DOHH2 (cell line): ENCODE measurements at regions not wholly inside any gene's neighbourhood (a gene's known extent, or its start where the extent isn't known, plus 50 kb on each side); places are given as distances from the start of the nearest gene placed in this dataset.

Experiments used
- H3F3A ChIP-seq: fragments of 200-600 bp; sonication (generic), shearing (Covaris generic); 2 replicates; pipeline ENCODE4 v1.6.0; 2016; ENCODE audit warnings: antibody characterized with exemption, mild to moderate bottlenecking; ENCODE audit not compliant: control insufficient read depth, insufficient read depth
- H3K27ac ChIP-seq: fragments of 200-600 bp; sonication (generic); 2 replicates; pipeline ENCODE4 v1.5.1; 2014; ENCODE audit warnings: low read depth, mild to moderate bottlenecking, low read length, moderate library complexity
- H3K27me3 ChIP-seq: fragments of 200-600 bp; sonication (generic); 2 replicates; pipeline ENCODE4 v1.6.1; 2014; ENCODE audit warnings: mild to moderate bottlenecking, low read length, mixed read lengths; ENCODE audit not compliant: control insufficient read depth
- H3K36me3 ChIP-seq: fragments of 200-600 bp; sonication (generic); 2 replicates; pipeline ENCODE4 v1.6.1; 2014; ENCODE audit warnings: mild to moderate bottlenecking, low read length, moderate library complexity, mixed read lengths; ENCODE audit not compliant: control insufficient read depth
- H3K4me1 ChIP-seq: fragments of 200-600 bp; sonication (generic); 2 replicates; pipeline ENCODE4 v1.6.1; 2014; ENCODE audit warnings: mild to moderate bottlenecking, low read length, mixed read lengths; ENCODE audit not compliant: control insufficient read depth
- H3K4me2 ChIP-seq: fragments of 200-600 bp; sonication (generic); 2 replicates; pipeline ENCODE4 v1.6.0; 2014; ENCODE audit warnings: mild to moderate bottlenecking, low read length, moderate library complexity
- H3K4me3 ChIP-seq: fragments of 200-600 bp; sonication (generic); 2 replicates; pipeline ENCODE4 v1.5.1; 2014; ENCODE audit warnings: mild to moderate bottlenecking, low read length, mixed read lengths
- H3K79me2 ChIP-seq: fragments of 200-600 bp; sonication (generic); 2 replicates; pipeline ENCODE4 v1.6.1; 2014; ENCODE audit warnings: mild to moderate bottlenecking, low read length, mixed read lengths; ENCODE audit not compliant: control insufficient read depth
- H3K9me2 ChIP-seq: fragments of 200-600 bp; sonication (generic); replicated peaks from 2 replicates; pipeline ENCODE4 v1.6.1; 2014; ENCODE audit warnings: mild to moderate bottlenecking, low read length, mixed read lengths; ENCODE audit not compliant: control insufficient read depth
- H3K9me3 ChIP-seq: fragments of 200-600 bp; sonication (generic); 2 replicates; pipeline ENCODE4 v1.6.1; 2014; ENCODE audit warnings: antibody characterized with exemption, low read length, mixed read lengths; ENCODE audit not compliant: control insufficient read depth, insufficient read depth
- H4K20me1 ChIP-seq: fragments of 200-600 bp; sonication (generic); 2 replicates; pipeline ENCODE4 v1.6.0; 2014; ENCODE audit warnings: low read depth, mild to moderate bottlenecking, antibody characterized with exemption, low read length, moderate library complexity; ENCODE audit not compliant: control insufficient read depth, insufficient read depth
- EZH2phosphoT487 ChIP-seq: fragments of 200-600 bp; sonication (generic); IDR thresholded peaks from 2 replicates; pipeline ENCODE4 v1.6.1; 2017; ENCODE audit warnings: borderline replicate concordance, mild to moderate bottlenecking, antibody characterized with exemption, low read length, moderate library complexity, mixed read lengths
- TF ChIP-seq, protein P1 (sequence below): fragments of 200-600 bp; sonication (generic); IDR thresholded peaks from one replicate; pipeline ENCODE4 v1.5.1; 2014; ENCODE audit warnings: antibody characterized with exemption, mild to moderate bottlenecking, low read depth, low read length; ENCODE audit not compliant: poor library complexity, severe bottlenecking

DNA sequence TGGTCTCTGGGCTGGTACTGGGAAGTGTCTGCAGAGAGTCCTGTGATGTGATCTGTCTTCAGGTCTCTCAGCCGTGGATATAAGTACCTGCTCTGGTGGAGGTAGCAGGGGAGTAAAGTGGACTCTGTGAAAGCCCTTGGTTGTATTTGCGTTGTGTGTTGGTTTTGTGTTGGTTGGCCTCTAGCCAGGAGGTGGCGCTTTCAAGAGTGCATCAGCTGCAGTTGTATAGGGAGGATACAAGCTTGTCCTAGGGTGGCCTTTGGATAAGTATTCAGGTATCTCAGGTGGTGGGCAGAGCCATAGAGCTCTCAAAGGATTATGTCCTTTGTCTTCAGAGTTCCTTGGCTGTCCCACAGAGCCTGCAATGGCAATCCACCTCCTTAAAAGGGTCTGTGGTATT is 111.6 kb downstream of the MAGEB17 start:
- Histone ChIP-seq H3F3A (no peaks in the 10 kb centered on the region), H3K4me3 (no peak overlapping the region), H3K27me3 (no peaks in the 10 kb centered on the region), H3K27ac (no peak overlapping the region), H3K9me3 (no peaks in the 10 kb centered on the region), H3K9me2 (no peaks in the 10 kb centered on the region), H3K79me2 (no peaks in the 10 kb centered on the region), H4K20me1 (no peaks in the 10 kb centered on the region), H3K36me3 (no peaks in the 10 kb centered on the region), H3K4me2 (no peak overlapping the region), H3K4me1 (no peaks in the 10 kb centered on the region)
- no peak for TF ChIP-seq EZH2phosphoT487
- TF ChIP-seq, protein P1, sequence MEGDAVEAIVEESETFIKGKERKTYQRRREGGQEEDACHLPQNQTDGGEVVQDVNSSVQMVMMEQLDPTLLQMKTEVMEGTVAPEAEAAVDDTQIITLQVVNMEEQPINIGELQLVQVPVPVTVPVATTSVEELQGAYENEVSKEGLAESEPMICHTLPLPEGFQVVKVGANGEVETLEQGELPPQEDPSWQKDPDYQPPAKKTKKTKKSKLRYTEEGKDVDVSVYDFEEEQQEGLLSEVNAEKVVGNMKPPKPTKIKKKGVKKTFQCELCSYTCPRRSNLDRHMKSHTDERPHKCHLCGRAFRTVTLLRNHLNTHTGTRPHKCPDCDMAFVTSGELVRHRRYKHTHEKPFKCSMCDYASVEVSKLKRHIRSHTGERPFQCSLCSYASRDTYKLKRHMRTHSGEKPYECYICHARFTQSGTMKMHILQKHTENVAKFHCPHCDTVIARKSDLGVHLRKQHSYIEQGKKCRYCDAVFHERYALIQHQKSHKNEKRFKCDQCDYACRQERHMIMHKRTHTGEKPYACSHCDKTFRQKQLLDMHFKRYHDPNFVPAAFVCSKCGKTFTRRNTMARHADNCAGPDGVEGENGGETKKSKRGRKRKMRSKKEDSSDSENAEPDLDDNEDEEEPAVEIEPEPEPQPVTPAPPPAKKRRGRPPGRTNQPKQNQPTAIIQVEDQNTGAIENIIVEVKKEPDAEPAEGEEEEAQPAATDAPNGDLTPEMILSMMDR, result no peak

DNA sequence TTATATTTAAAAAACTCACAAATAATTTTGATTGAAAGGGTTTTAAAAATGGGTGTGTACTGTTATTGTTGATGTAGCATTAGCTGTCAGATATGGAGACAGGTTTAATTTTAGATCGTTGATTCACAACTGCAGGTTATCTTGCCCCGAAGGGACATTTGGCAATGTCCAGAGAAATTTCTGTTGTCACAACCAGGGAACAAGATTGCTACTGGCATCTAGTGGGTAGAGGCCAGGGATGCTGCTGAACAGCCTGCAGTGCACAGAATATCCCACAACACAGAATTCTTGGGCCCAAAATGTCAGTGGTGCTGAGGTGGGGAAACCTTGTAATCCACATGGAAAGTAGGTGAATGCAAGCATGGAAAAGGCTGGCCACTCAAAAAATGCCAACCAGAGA is 114.9 kb downstream of the MAGEB17 start:
- Histone ChIP-seq H3F3A (no peaks in the 10 kb centered on the region), H3K4me2 (no peak overlapping the region), H3K27me3 (no peaks in the 10 kb centered on the region), H3K9me2 (no peaks in the 10 kb centered on the region), H3K4me3 (no peak overlapping the region), H3K27ac (no peak overlapping the region), H4K20me1 (no peaks in the 10 kb centered on the region), H3K9me3 (no peaks in the 10 kb centered on the region), H3K79me2 (no peaks in the 10 kb centered on the region), H3K4me1 (no peaks in the 10 kb centered on the region), H3K36me3 (no peaks in the 10 kb centered on the region)
- TF ChIP-seq EZH2phosphoT487, result no peak
- TF ChIP-seq, protein P1, result no peak

DNA sequence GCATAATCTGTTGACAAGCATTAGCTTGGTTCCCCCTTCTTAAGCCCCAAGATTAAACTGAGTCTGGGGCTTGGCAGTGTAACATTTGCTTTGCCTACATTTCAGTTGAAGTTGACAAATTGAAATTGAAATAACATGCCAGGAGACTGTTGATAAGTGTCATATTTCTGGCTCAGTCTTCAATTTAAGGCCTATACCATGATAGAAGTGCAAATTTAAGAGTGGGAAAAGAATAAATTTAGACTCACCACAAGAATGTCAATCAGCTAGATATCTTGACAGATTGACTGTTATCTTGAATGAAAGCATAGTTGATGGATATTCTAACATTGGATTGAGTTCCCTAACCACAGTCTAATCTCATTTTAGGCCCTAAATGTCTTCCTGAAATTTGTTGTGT is 117.6 kb downstream of the MAGEB17 start:
- no peak overlapping the region for H3K4me3 ChIP-seq
- no peaks in the 10 kb centered on the region for H3K27me3 ChIP-seq
- no peaks in the 10 kb centered on the region for H3K79me2 ChIP-seq
- H3K4me1 ChIP-seq, result no peaks in the 10 kb centered on the region
- no peaks in the 10 kb centered on the region for H3K9me3 ChIP-seq
- H3K36me3 ChIP-seq, result no peaks in the 10 kb centered on the region
- no peak overlapping the region for H3K27ac ChIP-seq
- no peaks in the 10 kb centered on the region for H4K20me1 ChIP-seq
- H3F3A ChIP-seq, result no peaks in the 10 kb centered on the region
- no peak overlapping the region for H3K4me2 ChIP-seq
- H3K9me2 ChIP-seq, result no peaks in the 10 kb centered on the region
- no peak for TF ChIP-seq EZH2phosphoT487
- TF ChIP-seq, protein P1, result no peak

DNA sequence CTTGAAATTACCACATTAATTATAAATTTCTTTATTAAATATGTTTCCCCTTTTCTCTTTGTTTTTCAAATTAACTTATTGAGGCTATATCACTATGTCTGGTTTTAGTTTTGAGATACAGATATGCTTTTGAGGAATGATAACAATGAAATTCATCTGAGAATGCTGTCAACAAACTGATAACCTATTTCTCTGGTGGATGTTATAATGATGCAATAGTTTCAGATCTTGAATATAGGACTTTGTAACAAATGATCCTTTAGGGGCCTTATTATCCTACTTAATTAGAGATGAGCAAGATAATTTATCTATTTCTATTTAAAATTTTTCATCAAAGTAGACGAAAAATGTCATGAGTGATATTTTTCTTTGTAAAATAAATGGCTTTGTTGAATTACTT is 123.7 kb downstream of the MAGEB17 start:
- TF ChIP-seq EZH2phosphoT487, result no peak
- TF ChIP-seq, protein P1, result no peak

More for the DNA sequence above, 123.7 kb downstream of the MAGEB17 start:
- no peaks in the 10 kb centered on the region for H4K20me1 ChIP-seq
- no peaks in the 10 kb centered on the region for H3K79me2 ChIP-seq
- no peaks in the 10 kb centered on the region for H3K36me3 ChIP-seq
- H3K9me2 ChIP-seq, result no peaks in the 10 kb centered on the region
- no peaks in the 10 kb centered on the region for H3F3A ChIP-seq
- H3K9me3 ChIP-seq, result no peaks in the 10 kb centered on the region
- no peak overlapping the region for H3K4me3 ChIP-seq
- no peaks in the 10 kb centered on the region for H3K27me3 ChIP-seq
- no peaks in the 10 kb centered on the region for H3K4me1 ChIP-seq
- no peak overlapping the region for H3K27ac ChIP-seq
- no peak overlapping the region for H3K4me2 ChIP-seq
